Upper lobe of right lung (tissue), 1 donor: ENCODE measurements at regions not wholly inside any gene's neighbourhood (a gene's known extent, or its start where the extent isn't known, plus 50 kb on each side); places are given as distances from the start of the nearest gene placed in this dataset.

ENCODE experiments used
- ATAC-seq: fragments of 200-7000 bp; cut with Tn5 transposase; one replicate; pipeline ENCODE4 v1.9.1; 2020; ENCODE audit warnings: mild to moderate bottlenecking, moderate library complexity
- DNase-seq: peaks from one replicate; pipeline ENCODE4 v3.0.0-alpha.2; 2020
- H3K27ac ChIP-seq: fragments of 200-600 bp; one replicate; pipeline ENCODE4 v1.8.0; 2022
- H3K27me3 ChIP-seq: fragments of 200-600 bp; one replicate; pipeline ENCODE4 v1.8.0; 2022; ENCODE audit warnings: mild to moderate bottlenecking
- H3K36me3 ChIP-seq: fragments of 200-600 bp; one replicate; pipeline ENCODE4 v1.8.0; 2022
- H3K4me1 ChIP-seq: fragments of 200-600 bp; one replicate; pipeline ENCODE4 v1.8.0; 2022
- H3K4me3 ChIP-seq: fragments of 200-600 bp; one replicate; pipeline ENCODE4 v1.8.0; 2022; ENCODE audit warnings: mild to moderate bottlenecking
- H3K9me3 ChIP-seq: fragments of 200-600 bp; one replicate; pipeline ENCODE4 v1.8.0; 2022
- CTCF ChIP-seq: fragments of 200-600 bp; IDR thresholded peaks from one replicate; pipeline ENCODE4 v1.8.0; 2022; ENCODE audit warnings: antibody characterized with exemption
- intact Hi-C: fragments of 100-400 bp; cut with DNase I; formaldehyde crosslinking; loops from one replicate; pipeline ENCODE4 v1.11.0; 2022
- donor health status: DM: no; HTN: yes; CAD: no; lungs with severe emphysema.

GRCh38 chr7:68348401-68348800, 1249.9 kb upstream of the AUTS2 start:
- DNase-seq (no peak), ATAC-seq (no peak)
- Histone ChIP-seq H3K27ac (no peak overlapping the region), H3K4me1 (no peaks in the 10 kb centered on the region), H3K9me3 (peaks cover 4% of the 10 kb centered on the region), H3K4me3 (no peak overlapping the region), H3K36me3 (no peaks in the 10 kb centered on the region), H3K27me3 (no peaks in the 10 kb centered on the region)
- intact Hi-C loops = no loop called here
- TF ChIP-seq CTCF = no peak

GRCh38 chr7:68362745-68363518, 1235.3 kb upstream of the AUTS2 start:
- no peaks in the 10 kb centered on the region for H3K36me3 ChIP-seq
- TF ChIP-seq CTCF = no peak
- intact Hi-C loops = no loop called here
- DNase-seq = no peak
- no peak overlapping the region for H3K27ac ChIP-seq
- no peak overlapping the region for H3K4me3 ChIP-seq
- no peaks in the 10 kb centered on the region for H3K9me3 ChIP-seq
- no peak for ATAC-seq
- H3K27me3 ChIP-seq = no peaks in the 10 kb centered on the region
- no peaks in the 10 kb centered on the region for H3K4me1 ChIP-seq

GRCh38 chr7:68364886-68365625, 1233.2 kb upstream of the AUTS2 start:
- DNase-seq (no peak), ATAC-seq (no peak)
- TF ChIP-seq CTCF = no peak
- Histone ChIP-seq H3K27me3 (no peaks in the 10 kb centered on the region), H3K9me3 (no peaks in the 10 kb centered on the region), H3K4me1 (no peaks in the 10 kb centered on the region), H3K27ac (no peak overlapping the region), H3K36me3 (no peaks in the 10 kb centered on the region), H3K4me3 (no peak overlapping the region)
- intact Hi-C loops = no loop called here

GRCh38 chr7:68371985-68372384, 1226.3 kb upstream of the AUTS2 start:
- Histone ChIP-seq H3K27me3 (no peaks in the 10 kb centered on the region), H3K4me3 (no peak overlapping the region), H3K36me3 (no peaks in the 10 kb centered on the region), H3K9me3 (no peaks in the 10 kb centered on the region), H3K27ac (no peak overlapping the region), H3K4me1 (no peaks in the 10 kb centered on the region)
- ATAC-seq = no peak
- DNase-seq = no peak
- TF ChIP-seq CTCF = no peak
- intact Hi-C loops = no loop called here

GRCh38 chr7:68376131-68376661, 1222.1 kb upstream of the AUTS2 start:
- no peak for TF ChIP-seq CTCF
- ATAC-seq (no peak), DNase-seq (no peak)
- Histone ChIP-seq H3K4me3 (no peak overlapping the region), H3K9me3 (no peaks in the 10 kb centered on the region), H3K27me3 (no peaks in the 10 kb centered on the region), H3K4me1 (no peaks in the 10 kb centered on the region), H3K27ac (no peak overlapping the region), H3K36me3 (no peaks in the 10 kb centered on the region)
- intact Hi-C loops = no loop called here
